GM04504 (cell line): ENCODE measurements at regions not wholly inside any gene's neighbourhood (a gene's known extent, or its start where the extent isn't known, plus 50 kb on each side); places are given as distances from the start of the nearest gene placed in this dataset.

Experiments
- DNase-seq: peaks from one replicate; pipeline ENCODE4 v3.0.0-alpha.2; 2012; ENCODE audit warnings: low read depth

GRCh38 chr2:215712871-215713790 is 277.3 kb upstream of the FN1 start:
- peak; percentile 78 for DNase-seq

- no peak for DNase-seq
Observed at GRCh38 chr2:215712219-215712868, 276.5 kb upstream of the FN1 start.

- DNase-seq: peak; percentile 32
Observed at GRCh38 chr2:215711471-215712034, 275.7 kb upstream of the FN1 start.

GRCh38 chr2:215707608-215708007 is 271.7 kb upstream of the FN1 start:
- no peak for DNase-seq

- DNase-seq: no peak
Observed at GRCh38 chr2:215705771-215706361, 270.0 kb upstream of the FN1 start.

GRCh38 chr2:215705281-215705680 is 269.4 kb upstream of the FN1 start:
- no peak for DNase-seq

- no peak for DNase-seq
Observed at GRCh38 chr2:215702116-215702902, 266.4 kb upstream of the FN1 start.

- DNase-seq: no peak
Observed at GRCh38 chr2:215699700-215700538, 264.1 kb upstream of the FN1 start.

GRCh38 chr2:215699018-215699417 is 263.1 kb upstream of the FN1 start:
- DNase-seq: no peak

GRCh38 chr2:215698566-215698965 is 262.7 kb upstream of the FN1 start:
- DNase-seq: peak; percentile 99

GRCh38 chr2:215697496-215697895 is 261.6 kb upstream of the FN1 start:
- no peak for DNase-seq

GRCh38 chr2:215697003-215697402 is 261.1 kb upstream of the FN1 start:
- no peak for DNase-seq

- no peak for DNase-seq
Observed at GRCh38 chr2:215695861-215696260, 260.0 kb upstream of the FN1 start.

- DNase-seq: no peak
Observed at GRCh38 chr2:215693999-215694580, 258.2 kb upstream of the FN1 start.

GRCh38 chr2:215693193-215693998 is 257.5 kb upstream of the FN1 start:
- DNase-seq: peak; percentile 42

GRCh38 chr2:215692387-215693079 is 256.7 kb upstream of the FN1 start:
- DNase-seq: no peak

GRCh38 chr2:215691346-215691745 is 255.5 kb upstream of the FN1 start:
- no peak for DNase-seq

GRCh38 chr2:215687149-215688031 is 251.5 kb upstream of the FN1 start:
- DNase-seq: no peak
